ENCODE measurements at regions not wholly inside any gene's neighbourhood (a gene's known extent, or its start where the extent isn't known, plus 50 kb on each side); places are given as distances from the start of the nearest gene placed in this dataset.

GRCh38 chr12:34526946-34527345 lies 504.6 kb downstream of the ALG10 start:
- TF ChIP-seq, protein P1, sequence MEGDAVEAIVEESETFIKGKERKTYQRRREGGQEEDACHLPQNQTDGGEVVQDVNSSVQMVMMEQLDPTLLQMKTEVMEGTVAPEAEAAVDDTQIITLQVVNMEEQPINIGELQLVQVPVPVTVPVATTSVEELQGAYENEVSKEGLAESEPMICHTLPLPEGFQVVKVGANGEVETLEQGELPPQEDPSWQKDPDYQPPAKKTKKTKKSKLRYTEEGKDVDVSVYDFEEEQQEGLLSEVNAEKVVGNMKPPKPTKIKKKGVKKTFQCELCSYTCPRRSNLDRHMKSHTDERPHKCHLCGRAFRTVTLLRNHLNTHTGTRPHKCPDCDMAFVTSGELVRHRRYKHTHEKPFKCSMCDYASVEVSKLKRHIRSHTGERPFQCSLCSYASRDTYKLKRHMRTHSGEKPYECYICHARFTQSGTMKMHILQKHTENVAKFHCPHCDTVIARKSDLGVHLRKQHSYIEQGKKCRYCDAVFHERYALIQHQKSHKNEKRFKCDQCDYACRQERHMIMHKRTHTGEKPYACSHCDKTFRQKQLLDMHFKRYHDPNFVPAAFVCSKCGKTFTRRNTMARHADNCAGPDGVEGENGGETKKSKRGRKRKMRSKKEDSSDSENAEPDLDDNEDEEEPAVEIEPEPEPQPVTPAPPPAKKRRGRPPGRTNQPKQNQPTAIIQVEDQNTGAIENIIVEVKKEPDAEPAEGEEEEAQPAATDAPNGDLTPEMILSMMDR (IDR thresholded peaks at IDR 0.05), result no peak
- no peak for TF ChIP-seq POLR2A (IDR thresholded peaks at IDR 0.05)

All from Peyer's patch (tissue), 4 donors.